Testis (tissue), 2 donors: ENCODE measurements at regions not wholly inside any gene's neighbourhood (a gene's known extent, or its start where the extent isn't known, plus 50 kb on each side); places are given as distances from the start of the nearest gene placed in this dataset.
"Not testable (repeated sequence)": the region's sequence is repeated elsewhere in the genome, so short reads cannot be mapped to it uniquely, and the experiment has no call there.

ENCODE experiments used
- DNase-seq: peaks from one replicate; pipeline ENCODE4 v3.0.0-alpha.2; 2019
- H3K27ac ChIP-seq, 2 donors: fragments of 200-600 bp; sonication (generic); one replicate each; pipeline ENCODE4 v1.5.1; 2019
- H3K27me3 ChIP-seq: fragments of 200-600 bp; sonication (generic); one replicate; pipeline ENCODE4 v1.5.1; 2019
- H3K36me3 ChIP-seq: fragments of 200-600 bp; sonication (generic); one replicate; pipeline ENCODE4 v1.5.1; 2017; ENCODE audit warnings: low read depth; ENCODE audit errors: missing control alignments
- H3K4me1 ChIP-seq: fragments of 200-600 bp; sonication (generic); one replicate; pipeline ENCODE4 v1.5.1; 2019
- H3K4me3 ChIP-seq, 2 donors: fragments of 200-600 bp; sonication (generic); one replicate each; pipeline ENCODE4 v1.5.1; 2017 to 2019
- H3K9me3 ChIP-seq: fragments of 200-600 bp; sonication (generic); one replicate; pipeline ENCODE4 v1.5.1; 2017
- CTCF ChIP-seq, 3 experiments: fragments of 450-650 bp in 2 of 3; fragments of 200-600 bp in 1 of 3; sonication (generic) in 1 of 3; IDR thresholded peaks; one replicate each; pipeline ENCODE4 v1.5.1; 2016 to 2019; ENCODE audit warnings: antibody characterized with exemption in 3 of 3, mild to moderate bottlenecking in 2 of 3, moderate library complexity in 1 of 3
- POLR2A ChIP-seq: fragments of 450-650 bp; IDR thresholded peaks from one replicate; pipeline ENCODE4 v1.6.1; 2017; ENCODE audit warnings: antibody characterized with exemption, mild to moderate bottlenecking, moderate library complexity
- WGBS, 2 donors: methylation state at CpG; one replicate each; pipeline ENCODE4 v1.1.5; 2018; 5-methylcytosine and 5-hydroxymethylcytosine counted together
- intact Hi-C: fragments of 100-400 bp; cut with DNase I; formaldehyde crosslinking; loops from one replicate; pipeline ENCODE4 v1.15.1; 2023; ENCODE audit warnings: low total_unique reads

- Histone ChIP-seq H3K27ac (no peak overlapping the region), H3K9me3 (no peaks in the 10 kb centered on the region), H3K27me3 (no peaks in the 10 kb centered on the region), H3K4me3 (no peak overlapping the region), H3K4me1 (no peaks in the 10 kb centered on the region), H3K36me3 (no peaks in the 10 kb centered on the region)
- TF ChIP-seq CTCF (IDR thresholded peaks at IDR 0.05) (no peak), POLR2A (no peak)
- 66 to 74% methylated on average over 2 of the region's 2 CpGs for WGBS, 2 donors
- intact Hi-C loops = no loop called here
- no peak for DNase-seq
These were observed 914.0 kb upstream of the FBXO33 start for GRCh38 chr14:40346275-40346674.

GRCh38 chr14:40345334-40345733, 913.1 kb upstream of the FBXO33 start:
- no peak for DNase-seq
- Histone ChIP-seq H3K27ac (no peak overlapping the region), H3K36me3 (no peaks in the 10 kb centered on the region), H3K4me1 (no peaks in the 10 kb centered on the region), H3K9me3 (no peaks in the 10 kb centered on the region), H3K4me3 (no peak overlapping the region), H3K27me3 (no peaks in the 10 kb centered on the region)
- TF ChIP-seq CTCF (IDR thresholded peaks at IDR 0.05) (no peak), POLR2A (no peak)
- intact Hi-C loops = no loop called here
- 34 to 52% methylated on average over 1 of the region's 1 CpG for WGBS, 2 donors

- no peaks in the 10 kb centered on the region for H3K36me3 ChIP-seq
- H3K27me3 ChIP-seq = no peaks in the 10 kb centered on the region
- no peak for DNase-seq
- no peaks in the 10 kb centered on the region for H3K9me3 ChIP-seq
- 84 to 89% methylated on average over 3 of the region's 3 CpGs for WGBS, 2 donors
- H3K4me3 ChIP-seq = no peak overlapping the region
- H3K4me1 ChIP-seq = no peaks in the 10 kb centered on the region
- no peak for TF ChIP-seq CTCF (IDR thresholded peaks at IDR 0.05)
- no peak for TF ChIP-seq POLR2A
- intact Hi-C loops = no loop called here
- no peak overlapping the region for H3K27ac ChIP-seq
These were observed 908.5 kb upstream of the FBXO33 start for GRCh38 chr14:40340708-40341107.

- Histone ChIP-seq H3K4me3 (no peak overlapping the region), H3K27me3 (no peaks in the 10 kb centered on the region), H3K27ac (no peak overlapping the region), H3K9me3 (no peaks in the 10 kb centered on the region), H3K36me3 (no peaks in the 10 kb centered on the region), H3K4me1 (no peaks in the 10 kb centered on the region)
- 35 to 66% methylated on average over 2 of the region's 2 CpGs for WGBS, 2 donors
- intact Hi-C loops = no loop called here
- DNase-seq = no peak
- TF ChIP-seq CTCF (IDR thresholded peaks at IDR 0.05) (no peak), POLR2A (no peak)
These were observed 904.6 kb upstream of the FBXO33 start for GRCh38 chr14:40336846-40337245.

- WGBS, 2 donors = 92 to 100% methylated on average over 5 to 9 of the region's 9 CpGs
- H3K27ac ChIP-seq, H3K27me3 ChIP-seq, H3K36me3 ChIP-seq, H3K4me3 ChIP-seq, DNase-seq, H3K9me3 ChIP-seq, intact Hi-C loops, H3K4me1 ChIP-seq: not testable (repeated sequence)
These were observed 894.3 kb upstream of the FBXO33 start for GRCh38 chr14:40326519-40326918.
